ENCODE measurements at regions not wholly inside any gene's neighbourhood (a gene's known extent, or its start where the extent isn't known, plus 50 kb on each side); places are given as distances from the start of the nearest gene placed in this dataset.

DNA sequence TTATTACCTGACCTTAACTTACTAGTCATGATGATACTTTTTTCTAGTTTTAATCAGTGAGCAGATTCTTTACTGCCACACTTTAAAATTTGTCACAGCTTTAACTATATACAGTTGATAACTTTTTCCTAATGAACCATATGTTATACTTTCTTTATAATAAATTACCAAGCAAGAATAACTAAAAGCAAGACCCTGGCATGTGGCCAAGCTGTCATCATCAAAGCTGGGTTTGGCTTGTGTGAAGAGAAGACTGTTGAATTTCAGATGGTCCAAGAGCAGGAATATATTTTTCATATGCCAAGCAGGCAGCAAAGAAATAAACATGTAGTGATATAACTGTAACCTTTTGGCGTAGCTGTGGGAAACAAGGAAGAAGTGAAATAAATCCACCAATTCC lies 93.5 kb downstream of the PUS7L start:
- TF ChIP-seq, protein P1, sequence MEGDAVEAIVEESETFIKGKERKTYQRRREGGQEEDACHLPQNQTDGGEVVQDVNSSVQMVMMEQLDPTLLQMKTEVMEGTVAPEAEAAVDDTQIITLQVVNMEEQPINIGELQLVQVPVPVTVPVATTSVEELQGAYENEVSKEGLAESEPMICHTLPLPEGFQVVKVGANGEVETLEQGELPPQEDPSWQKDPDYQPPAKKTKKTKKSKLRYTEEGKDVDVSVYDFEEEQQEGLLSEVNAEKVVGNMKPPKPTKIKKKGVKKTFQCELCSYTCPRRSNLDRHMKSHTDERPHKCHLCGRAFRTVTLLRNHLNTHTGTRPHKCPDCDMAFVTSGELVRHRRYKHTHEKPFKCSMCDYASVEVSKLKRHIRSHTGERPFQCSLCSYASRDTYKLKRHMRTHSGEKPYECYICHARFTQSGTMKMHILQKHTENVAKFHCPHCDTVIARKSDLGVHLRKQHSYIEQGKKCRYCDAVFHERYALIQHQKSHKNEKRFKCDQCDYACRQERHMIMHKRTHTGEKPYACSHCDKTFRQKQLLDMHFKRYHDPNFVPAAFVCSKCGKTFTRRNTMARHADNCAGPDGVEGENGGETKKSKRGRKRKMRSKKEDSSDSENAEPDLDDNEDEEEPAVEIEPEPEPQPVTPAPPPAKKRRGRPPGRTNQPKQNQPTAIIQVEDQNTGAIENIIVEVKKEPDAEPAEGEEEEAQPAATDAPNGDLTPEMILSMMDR (IDR thresholded peaks at IDR 0.05; ENCODE audit: low read depth, low read length, missing control alignments) = no peak
- no peaks in the 10 kb centered on the region for H3K27me3 ChIP-seq (replicated peaks)
- DNase-seq = no peak

DNA sequence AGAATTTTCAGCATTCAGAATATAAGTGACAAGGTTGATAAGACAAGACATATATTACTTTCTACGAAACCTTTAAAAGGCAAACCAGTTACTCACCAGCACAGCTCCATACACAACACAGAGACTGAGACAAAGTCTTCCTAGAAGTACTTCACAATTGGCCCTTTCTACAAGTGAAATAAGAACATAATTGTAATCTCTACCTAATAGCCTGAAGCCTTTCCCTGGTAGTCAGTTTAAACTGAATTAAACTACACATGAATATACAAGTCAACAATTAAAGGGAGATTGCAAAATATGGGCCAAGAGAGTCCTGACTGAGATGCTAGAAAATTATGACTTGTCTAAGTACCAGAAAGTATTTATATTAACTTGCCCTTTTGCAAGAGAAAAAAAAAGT lies 95.9 kb downstream of the PUS7L start:
- no peak for DNase-seq
- Histone ChIP-seq H3K4me3 (ENCODE audit: low read depth, low read length) (no peak overlapping the region), H3K27ac (no peak overlapping the region), H3K27me3 (replicated peaks) (no peaks in the 10 kb centered on the region), H3K36me3 (replicated peaks) (no peaks in the 10 kb centered on the region)
- TF ChIP-seq, protein P1 (IDR thresholded peaks at IDR 0.05; ENCODE audit: low read depth, low read length, missing control alignments) = no peak
- in situ Hi-C loops (cut with HindIII; ENCODE audit: low pct_ligation_motif_present, low sequenced_read_pairs) = no loop called here

More for the DNA sequence above, 93.5 kb downstream of the PUS7L start:
- in situ Hi-C loops (cut with HindIII; ENCODE audit: low pct_ligation_motif_present, low sequenced_read_pairs) = no loop called here
- Histone ChIP-seq H3K4me3 (ENCODE audit: low read depth, low read length) (no peak overlapping the region), H3K27ac (no peak overlapping the region), H3K36me3 (replicated peaks) (no peaks in the 10 kb centered on the region)

DNA sequence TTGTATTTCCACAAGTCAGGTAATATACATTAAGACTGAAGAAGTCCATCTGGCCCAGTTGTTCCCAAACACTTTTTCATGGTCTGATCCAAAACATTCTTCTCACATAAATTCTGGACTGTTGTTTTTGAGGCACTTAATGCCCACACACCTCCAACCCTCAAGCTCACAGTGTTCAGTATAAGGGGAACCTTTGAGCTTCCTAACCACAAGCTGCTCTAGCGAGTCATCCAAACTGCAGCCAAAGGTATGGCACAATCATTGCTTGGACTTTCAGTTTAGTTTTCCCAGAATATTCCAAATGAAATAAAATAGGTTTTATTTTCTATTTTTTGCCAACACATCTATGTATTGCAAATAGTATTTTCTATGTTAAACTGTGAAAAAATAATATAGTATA lies 103.0 kb downstream of the PUS7L start:
- in situ Hi-C loops (cut with HindIII; ENCODE audit: low pct_ligation_motif_present, low sequenced_read_pairs) = no loop called here

DNA sequence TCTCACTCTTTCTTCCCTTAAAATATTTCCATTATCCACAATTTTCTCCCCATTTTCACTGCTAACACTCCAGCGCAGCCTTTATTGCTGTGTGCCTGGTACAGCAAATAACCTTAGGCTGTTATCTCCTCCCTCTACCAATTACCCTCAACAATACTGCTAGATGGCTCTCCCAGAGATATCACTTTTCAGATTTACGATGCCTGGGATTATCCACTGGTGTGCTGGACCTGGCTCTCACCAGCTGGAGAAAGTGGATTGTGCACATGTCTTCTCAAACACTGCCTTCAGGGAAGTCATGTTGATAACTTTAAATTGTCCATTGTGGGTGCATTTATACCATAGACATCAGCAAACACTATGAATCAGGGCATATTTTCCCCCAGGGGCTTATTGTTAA lies 101.9 kb upstream of the ADAMTS20 start:
- no peak for DNase-seq
- in situ Hi-C loops (cut with HindIII; ENCODE audit: low pct_ligation_motif_present, low sequenced_read_pairs) = no loop called here
- no peak overlapping the region for H3K4me3 ChIP-seq (ENCODE audit: low read depth, low read length)
- TF ChIP-seq, protein P1 (IDR thresholded peaks at IDR 0.05; ENCODE audit: low read depth, low read length, missing control alignments) = no peak
- H3K36me3 ChIP-seq (replicated peaks) = no peaks in the 10 kb centered on the region
- no peak overlapping the region for H3K27ac ChIP-seq
- H3K27me3 ChIP-seq (replicated peaks) = no peaks in the 10 kb centered on the region

More for the DNA sequence above, 103.0 kb downstream of the PUS7L start:
- H3K4me3 ChIP-seq (ENCODE audit: low read depth, low read length) = no peak overlapping the region
- no peaks in the 10 kb centered on the region for H3K36me3 ChIP-seq (replicated peaks)
- no peak overlapping the region for H3K27ac ChIP-seq
- TF ChIP-seq, protein P1 (IDR thresholded peaks at IDR 0.05; ENCODE audit: low read depth, low read length, missing control alignments) = no peak
- no peaks in the 10 kb centered on the region for H3K27me3 ChIP-seq (replicated peaks)
- peak; percentile 15 for DNase-seq

DNA sequence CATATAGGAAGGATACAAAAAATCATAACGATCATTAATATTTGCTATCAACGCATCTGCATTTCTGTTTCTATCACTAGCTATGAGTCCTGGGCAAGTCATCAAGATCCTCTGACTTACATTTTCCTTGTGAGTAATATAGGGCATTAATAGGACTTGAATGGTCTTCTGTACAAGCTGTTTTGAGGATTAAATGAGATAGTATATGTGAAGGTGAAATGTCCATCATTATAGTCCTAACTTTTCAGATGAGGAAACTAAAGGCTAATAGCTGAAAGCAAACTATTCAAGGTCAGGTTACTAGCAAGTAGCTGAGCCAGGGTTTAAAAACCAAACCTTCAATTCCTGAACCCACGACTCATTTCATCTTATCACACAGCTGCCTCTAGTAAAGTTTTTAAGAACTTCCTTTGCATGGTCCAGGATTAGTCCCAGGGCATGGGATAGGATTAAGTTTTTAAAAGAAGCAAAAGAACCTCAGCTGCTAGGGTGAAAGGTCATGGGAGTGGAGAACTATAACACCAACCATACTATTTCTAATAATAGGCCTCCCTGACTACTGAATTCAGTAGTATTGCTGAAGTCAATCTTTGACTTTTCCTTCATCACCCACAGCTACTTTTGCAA lies 101.4 kb upstream of the ADAMTS20 start:
- Histone ChIP-seq H3K27me3 (replicated peaks) (no peaks in the 10 kb centered on the region), H3K4me3 (ENCODE audit: low read depth, low read length) (no peak overlapping the region), H3K36me3 (replicated peaks) (no peaks in the 10 kb centered on the region), H3K27ac (no peak overlapping the region)
- TF ChIP-seq, protein P1 (IDR thresholded peaks at IDR 0.05; ENCODE audit: low read depth, low read length, missing control alignments) = no peak
- in situ Hi-C loops (cut with HindIII; ENCODE audit: low pct_ligation_motif_present, low sequenced_read_pairs) = no loop called here
- DNase-seq = no peak

DNA sequence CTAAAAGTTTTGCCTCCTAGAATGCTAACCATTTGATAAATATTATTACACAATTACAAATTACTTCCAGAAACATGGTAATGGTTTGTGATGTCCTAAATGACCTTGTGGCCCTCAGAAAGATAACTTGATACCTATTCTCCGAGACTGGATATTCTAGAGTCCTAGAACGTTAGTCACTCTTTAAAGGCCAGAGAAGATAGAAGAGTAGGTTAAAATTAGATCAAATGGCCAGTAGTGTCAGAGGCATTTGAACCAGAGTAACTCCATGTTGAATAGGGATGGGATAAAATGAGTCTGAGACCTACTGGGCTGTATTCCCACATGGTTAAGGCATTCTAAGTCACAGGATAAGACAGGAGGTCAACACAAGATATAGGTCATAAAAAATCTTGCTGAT lies 96.6 kb upstream of the ADAMTS20 start:
- no peaks in the 10 kb centered on the region for H3K27me3 ChIP-seq (replicated peaks)
- in situ Hi-C loops (cut with HindIII; ENCODE audit: low pct_ligation_motif_present, low sequenced_read_pairs) = no loop called here
- TF ChIP-seq, protein P1 (IDR thresholded peaks at IDR 0.05; ENCODE audit: low read depth, low read length, missing control alignments) = no peak
- no peak for DNase-seq
- no peak overlapping the region for H3K27ac ChIP-seq
- no peak overlapping the region for H3K4me3 ChIP-seq (ENCODE audit: low read depth, low read length)
- H3K36me3 ChIP-seq (replicated peaks) = no peaks in the 10 kb centered on the region

Measured in brain microvascular endothelial cell (primary cell).